DND-41 (cell line): ENCODE measurements at regions not wholly inside any gene's neighbourhood (a gene's known extent, or its start where the extent isn't known, plus 50 kb on each side); places are given as distances from the start of the nearest gene placed in this dataset.
"Not testable (repeated sequence)": the region's sequence is repeated elsewhere in the genome, so short reads cannot be mapped to it uniquely, and the experiment has no call there.

Experiments
- ATAC-seq: fragments of 200-7000 bp; cut with Tn5 transposase; 3 replicates; pipeline ENCODE4 v1.9.1; 2021; ENCODE audit warnings: low read depth; ENCODE audit not compliant: insufficient read depth
- DNase-seq: peaks from one replicate; pipeline ENCODE4 v3.0.0-alpha.2; 2020
- H2AFZ ChIP-seq: 2 replicates; pipeline ENCODE4 v1.6.0; 2012; ENCODE audit warnings: low read depth, low read length
- H3K27ac ChIP-seq: 2 replicates; pipeline ENCODE4 v1.5.1; 2012; ENCODE audit warnings: low read length, inconsistent platforms
- H3K27me3 ChIP-seq: fragments of 200-600 bp; sonication (generic); 2 replicates; pipeline ENCODE4 v1.6.0; 2012; ENCODE audit warnings: low read length, mild to moderate bottlenecking, inconsistent platforms; ENCODE audit not compliant: insufficient read depth, poor library complexity
- H3K36me3 ChIP-seq: 2 replicates; pipeline ENCODE4 v1.5.1; 2012; ENCODE audit warnings: low read length, inconsistent platforms; ENCODE audit not compliant: insufficient read depth
- H3K4me1 ChIP-seq: 2 replicates; pipeline ENCODE4 v1.5.1; 2012; ENCODE audit warnings: mild to moderate bottlenecking, low read length; ENCODE audit not compliant: insufficient read depth
- H3K4me2 ChIP-seq: 2 replicates; pipeline ENCODE4 v1.6.0; 2012; ENCODE audit warnings: mild to moderate bottlenecking, moderate library complexity, low read length, inconsistent platforms; ENCODE audit not compliant: insufficient read depth
- H3K4me3 ChIP-seq, 2 experiments: fragments of 200-600 bp in 1 of 2; shearing (Covaris generic) in 1 of 2; 2 replicates each; pipeline ENCODE4 v1.5.1; 2012 to 2016; ENCODE audit warnings: inconsistent platforms in 2 of 2, low read length in 2 of 2, mild to moderate bottlenecking in 2 of 2, low read depth in 1 of 2, moderate library complexity in 1 of 2
- H3K79me2 ChIP-seq: 2 replicates; pipeline ENCODE4 v1.6.0; 2012; ENCODE audit warnings: low read length, inconsistent platforms; ENCODE audit not compliant: insufficient read depth
- H3K9ac ChIP-seq: 2 replicates; pipeline ENCODE4 v1.6.0; 2012; ENCODE audit warnings: low read depth, mild to moderate bottlenecking, inconsistent platforms, low read length, moderate library complexity
- H3K9me3 ChIP-seq: 2 replicates; pipeline ENCODE4 v1.5.1; 2012; ENCODE audit warnings: low read length, moderate library complexity, mild to moderate bottlenecking, inconsistent platforms; ENCODE audit not compliant: insufficient read depth, severe bottlenecking
- H4K20me1 ChIP-seq: 2 replicates; pipeline ENCODE4 v1.6.0; 2012; ENCODE audit warnings: low read length; ENCODE audit not compliant: insufficient read depth
- CTCF ChIP-seq: IDR thresholded peaks from 2 replicates; pipeline ENCODE4 v1.5.1; 2012; ENCODE audit warnings: borderline replicate concordance, low read length, moderate library complexity, mild to moderate bottlenecking; ENCODE audit not compliant: poor library complexity, severe bottlenecking; ENCODE audit errors: extremely low read depth
- EZH2 ChIP-seq: IDR thresholded peaks from 3 replicates; pipeline ENCODE4 v1.6.1; 2012; ENCODE audit warnings: borderline replicate concordance, low read depth, mild to moderate bottlenecking, moderate library complexity, low read length, inconsistent platforms; ENCODE audit not compliant: severe bottlenecking

- DNase-seq (no peak), ATAC-seq (no peak)
- Histone ChIP-seq H3K27ac (no peak overlapping the region), H3K9me3 (no peaks in the 10 kb centered on the region), H4K20me1 (no peaks in the 10 kb centered on the region), H3K4me3 (no peak overlapping the region), H3K79me2 (no peaks in the 10 kb centered on the region), H3K36me3 (no peaks in the 10 kb centered on the region), H3K9ac (no peak overlapping the region), H3K27me3 (no peaks in the 10 kb centered on the region), H3K4me2 (no peak overlapping the region), H2AFZ (no peak overlapping the region), H3K4me1 (no peaks in the 10 kb centered on the region)
- TF ChIP-seq CTCF (no peak), EZH2 (no peak)
These were observed 120.4 kb upstream of the OSBPL11 start for GRCh38 chr3:125715651-125716050.

- not testable (repeated sequence) for H3K4me2 ChIP-seq, H3K4me1 ChIP-seq, H3K9me3 ChIP-seq, H4K20me1 ChIP-seq, ATAC-seq, H3K27ac ChIP-seq, H2AFZ ChIP-seq, H3K79me2 ChIP-seq, H3K4me3 ChIP-seq, H3K9ac ChIP-seq, H3K36me3 ChIP-seq, DNase-seq, H3K27me3 ChIP-seq
These were observed 136.9 kb upstream of the OSBPL11 start for GRCh38 chr3:125732151-125732550.

- H4K20me1 ChIP-seq, H3K79me2 ChIP-seq, H3K36me3 ChIP-seq, H3K27ac ChIP-seq, DNase-seq, H2AFZ ChIP-seq, H3K9ac ChIP-seq, H3K4me3 ChIP-seq, H3K9me3 ChIP-seq, H3K4me1 ChIP-seq, H3K4me2 ChIP-seq, H3K27me3 ChIP-seq, ATAC-seq: not testable (repeated sequence)
These were observed 146.9 kb upstream of the OSBPL11 start for GRCh38 chr3:125741991-125742718.

- peak; percentile 13 for TF ChIP-seq CTCF
- H4K20me1 ChIP-seq, H3K36me3 ChIP-seq, H3K9ac ChIP-seq, ATAC-seq, H3K9me3 ChIP-seq, H3K27me3 ChIP-seq, H2AFZ ChIP-seq, H3K4me3 ChIP-seq, H3K4me2 ChIP-seq, H3K79me2 ChIP-seq, H3K27ac ChIP-seq, H3K4me1 ChIP-seq: not testable (repeated sequence)
- peak; percentile 6 for DNase-seq
These were observed 147.5 kb upstream of the OSBPL11 start for GRCh38 chr3:125742845-125743244.

- ATAC-seq, H3K79me2 ChIP-seq, H3K27ac ChIP-seq, H3K27me3 ChIP-seq, H3K4me1 ChIP-seq, H3K36me3 ChIP-seq, H4K20me1 ChIP-seq, H3K9ac ChIP-seq, H3K9me3 ChIP-seq, H2AFZ ChIP-seq, DNase-seq, H3K4me3 ChIP-seq, H3K4me2 ChIP-seq: not testable (repeated sequence)
These were observed 161.8 kb upstream of the OSBPL11 start for GRCh38 chr3:125757050-125757449.

- not testable (repeated sequence) for H3K9me3 ChIP-seq, H3K27ac ChIP-seq, H2AFZ ChIP-seq, H3K27me3 ChIP-seq, H3K9ac ChIP-seq, DNase-seq, H3K79me2 ChIP-seq, H3K36me3 ChIP-seq, ATAC-seq, H4K20me1 ChIP-seq, H3K4me3 ChIP-seq, H3K4me2 ChIP-seq, H3K4me1 ChIP-seq
These were observed 163.4 kb upstream of the OSBPL11 start for GRCh38 chr3:125758641-125759130.

- DNase-seq, result not testable (repeated sequence)
These were observed 167.3 kb upstream of the OSBPL11 start for GRCh38 chr3:125762601-125763000.

More at GRCh38 chr3:125762601-125763000, 167.3 kb upstream of the OSBPL11 start:
- H3K36me3 ChIP-seq, ATAC-seq, H3K9me3 ChIP-seq, H3K9ac ChIP-seq, H3K4me2 ChIP-seq, H4K20me1 ChIP-seq, H2AFZ ChIP-seq, H3K4me1 ChIP-seq, H3K4me3 ChIP-seq, H3K79me2 ChIP-seq, H3K27me3 ChIP-seq, H3K27ac ChIP-seq: not testable (repeated sequence)
